LNCaP clone FGC (cell line): ENCODE measurements at regions not wholly inside any gene's neighbourhood (a gene's known extent, or its start where the extent isn't known, plus 50 kb on each side); places are given as distances from the start of the nearest gene placed in this dataset.
"Not testable (repeated sequence)": the region's sequence is repeated elsewhere in the genome, so short reads cannot be mapped to it uniquely, and the experiment has no call there.

ENCODE experiments used
- DNase-seq: peaks from one replicate; pipeline ENCODE4 v3.0.0-alpha.2; 2011; ENCODE audit warnings: low read depth
- H3K4me3 ChIP-seq: 2 replicates; pipeline ENCODE4 v1.5.1; 2011; ENCODE audit warnings: mild to moderate bottlenecking, low read depth, low read length, control low read depth
- TF ChIP-seq, protein P1 (sequence below): IDR thresholded peaks from 2 replicates; pipeline ENCODE4 v1.5.1; 2012; ENCODE audit warnings: mild to moderate bottlenecking; ENCODE audit not compliant: control insufficient read depth, insufficient read depth; ENCODE audit errors: extremely low read depth

DNA sequence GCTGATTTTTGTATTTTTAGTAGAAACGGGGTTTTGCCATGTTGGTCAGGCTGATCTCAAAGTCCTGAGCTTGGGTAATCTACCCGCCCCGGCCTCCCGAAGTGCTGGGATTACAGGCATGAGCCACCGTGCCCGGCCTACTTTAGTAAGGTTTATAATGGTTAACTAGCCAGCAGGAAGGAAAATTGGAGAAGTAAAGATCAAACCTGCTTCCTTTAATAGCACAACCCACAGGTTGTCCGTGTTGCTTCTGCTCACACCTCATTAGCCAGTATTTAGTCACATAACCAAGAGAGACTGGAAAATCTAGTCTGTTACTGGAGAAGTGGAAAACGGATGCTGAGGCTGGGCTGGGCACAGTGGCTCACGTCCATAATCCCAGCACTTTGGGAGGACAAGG lies 51.9 kb upstream of the TBL1XR1 start:
- H3K4me3 ChIP-seq, result no peak overlapping the region
- DNase-seq, result no peak
- TF ChIP-seq, protein P1, sequence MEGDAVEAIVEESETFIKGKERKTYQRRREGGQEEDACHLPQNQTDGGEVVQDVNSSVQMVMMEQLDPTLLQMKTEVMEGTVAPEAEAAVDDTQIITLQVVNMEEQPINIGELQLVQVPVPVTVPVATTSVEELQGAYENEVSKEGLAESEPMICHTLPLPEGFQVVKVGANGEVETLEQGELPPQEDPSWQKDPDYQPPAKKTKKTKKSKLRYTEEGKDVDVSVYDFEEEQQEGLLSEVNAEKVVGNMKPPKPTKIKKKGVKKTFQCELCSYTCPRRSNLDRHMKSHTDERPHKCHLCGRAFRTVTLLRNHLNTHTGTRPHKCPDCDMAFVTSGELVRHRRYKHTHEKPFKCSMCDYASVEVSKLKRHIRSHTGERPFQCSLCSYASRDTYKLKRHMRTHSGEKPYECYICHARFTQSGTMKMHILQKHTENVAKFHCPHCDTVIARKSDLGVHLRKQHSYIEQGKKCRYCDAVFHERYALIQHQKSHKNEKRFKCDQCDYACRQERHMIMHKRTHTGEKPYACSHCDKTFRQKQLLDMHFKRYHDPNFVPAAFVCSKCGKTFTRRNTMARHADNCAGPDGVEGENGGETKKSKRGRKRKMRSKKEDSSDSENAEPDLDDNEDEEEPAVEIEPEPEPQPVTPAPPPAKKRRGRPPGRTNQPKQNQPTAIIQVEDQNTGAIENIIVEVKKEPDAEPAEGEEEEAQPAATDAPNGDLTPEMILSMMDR, result no peak

DNA sequence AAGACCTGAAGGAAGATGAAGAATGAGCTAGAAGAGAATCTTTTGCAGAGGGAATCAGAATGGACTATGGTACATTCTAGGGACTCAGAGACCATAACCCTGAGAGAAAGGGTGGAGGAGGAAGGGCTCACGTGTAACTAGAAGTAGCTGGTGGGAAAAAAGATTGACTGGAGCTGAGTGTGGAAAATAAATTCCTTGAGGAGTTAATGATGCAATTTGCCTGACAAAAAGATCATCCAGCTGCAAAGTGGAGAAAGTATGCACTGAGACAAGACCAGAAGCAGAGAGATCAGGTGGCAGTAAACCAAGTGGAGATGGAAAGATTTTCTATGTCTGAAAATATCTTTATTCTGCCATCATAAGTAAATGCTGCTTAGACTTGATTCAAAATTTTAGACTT lies 52.9 kb upstream of the TBL1XR1 start:
- TF ChIP-seq, protein P1, result no peak
- H3K4me3 ChIP-seq, result no peak overlapping the region
- DNase-seq, result no peak

DNA sequence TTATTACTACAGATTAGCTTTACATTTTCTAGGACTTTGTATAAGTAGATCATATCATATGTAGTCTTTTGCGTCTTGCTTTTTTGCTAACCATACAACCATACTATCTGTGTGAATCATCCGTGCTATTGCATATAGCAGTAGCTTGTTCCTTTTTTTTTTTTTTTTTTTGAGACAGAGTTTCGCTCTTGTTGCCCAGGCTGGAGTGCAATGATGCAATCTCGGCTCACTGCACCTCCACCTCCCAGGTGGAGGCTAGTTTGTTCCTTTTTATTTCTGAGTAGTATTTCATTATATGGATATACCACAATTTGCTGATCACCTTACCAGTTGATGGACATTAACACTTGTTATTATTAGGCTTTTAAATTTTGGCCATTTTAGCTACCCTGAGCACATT lies 54.5 kb upstream of the TBL1XR1 start:
- no peak for DNase-seq
- TF ChIP-seq, protein P1, result no peak
- H3K4me3 ChIP-seq, result no peak overlapping the region

DNA sequence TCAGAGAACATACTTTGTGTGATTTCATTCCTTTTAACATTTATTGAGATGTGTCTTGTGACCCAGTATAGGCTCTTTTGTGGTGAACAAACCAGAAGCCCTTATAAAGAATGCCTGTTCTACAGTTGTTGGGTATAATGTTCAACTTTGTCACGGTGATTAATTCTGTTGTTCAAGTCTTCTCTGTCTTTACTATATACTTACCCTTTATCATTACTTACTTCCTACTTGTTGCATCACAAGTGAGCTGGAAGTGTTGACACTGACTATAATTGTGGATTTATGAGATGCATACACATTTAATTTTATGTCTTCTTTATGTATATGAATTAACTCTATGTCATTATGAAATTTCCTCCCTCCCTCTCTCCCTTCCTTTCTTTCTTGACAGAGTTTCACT lies 59.7 kb upstream of the TBL1XR1 start:
- DNase-seq, result no peak

DNA sequence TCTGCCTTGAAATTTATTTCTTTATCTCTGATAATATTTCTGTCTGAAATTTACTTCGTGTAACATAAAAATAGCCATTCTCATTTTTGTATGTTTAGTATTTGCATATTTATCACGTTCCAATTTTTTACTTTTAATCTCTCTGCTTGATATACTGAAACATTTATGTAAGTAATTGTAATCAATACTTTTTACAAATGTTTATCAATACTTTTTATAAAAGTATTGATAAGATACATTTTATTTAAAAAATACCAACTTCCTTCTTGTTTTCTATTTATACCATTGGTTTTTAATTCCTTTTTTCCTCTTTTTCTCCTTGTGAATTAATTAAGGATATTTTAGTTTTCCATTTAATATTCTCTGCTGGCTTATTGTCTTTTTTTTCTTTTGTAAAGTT lies 60.3 kb upstream of the TBL1XR1 start:
- no peak for DNase-seq
- TF ChIP-seq, protein P1, result no peak
- H3K4me3 ChIP-seq, result no peak overlapping the region

More for the DNA sequence above, 59.7 kb upstream of the TBL1XR1 start:
- H3K4me3 ChIP-seq, result no peak overlapping the region
- TF ChIP-seq, protein P1, result no peak

DNA sequence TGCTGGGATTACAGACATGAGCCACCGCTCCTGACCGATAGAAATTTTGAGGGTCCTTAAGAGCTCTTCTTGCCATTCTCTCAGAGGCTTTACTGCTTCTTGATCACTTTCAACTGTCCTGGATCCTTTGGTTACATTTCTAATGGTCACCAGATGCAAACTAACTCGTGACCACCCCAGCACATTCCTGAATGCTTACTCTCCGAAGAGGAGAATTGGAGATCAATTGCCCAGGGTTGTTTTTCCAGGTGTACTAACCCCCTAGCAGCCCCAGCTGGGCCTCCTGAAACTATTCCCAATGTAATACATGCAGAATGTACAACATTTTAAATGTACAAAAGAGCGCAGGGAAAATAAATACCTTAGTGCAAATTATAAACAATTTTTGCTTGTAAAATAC lies 65.1 kb upstream of the TBL1XR1 start:
- no peak for DNase-seq
- no peak overlapping the region for H3K4me3 ChIP-seq
- TF ChIP-seq, protein P1, result no peak

DNA sequence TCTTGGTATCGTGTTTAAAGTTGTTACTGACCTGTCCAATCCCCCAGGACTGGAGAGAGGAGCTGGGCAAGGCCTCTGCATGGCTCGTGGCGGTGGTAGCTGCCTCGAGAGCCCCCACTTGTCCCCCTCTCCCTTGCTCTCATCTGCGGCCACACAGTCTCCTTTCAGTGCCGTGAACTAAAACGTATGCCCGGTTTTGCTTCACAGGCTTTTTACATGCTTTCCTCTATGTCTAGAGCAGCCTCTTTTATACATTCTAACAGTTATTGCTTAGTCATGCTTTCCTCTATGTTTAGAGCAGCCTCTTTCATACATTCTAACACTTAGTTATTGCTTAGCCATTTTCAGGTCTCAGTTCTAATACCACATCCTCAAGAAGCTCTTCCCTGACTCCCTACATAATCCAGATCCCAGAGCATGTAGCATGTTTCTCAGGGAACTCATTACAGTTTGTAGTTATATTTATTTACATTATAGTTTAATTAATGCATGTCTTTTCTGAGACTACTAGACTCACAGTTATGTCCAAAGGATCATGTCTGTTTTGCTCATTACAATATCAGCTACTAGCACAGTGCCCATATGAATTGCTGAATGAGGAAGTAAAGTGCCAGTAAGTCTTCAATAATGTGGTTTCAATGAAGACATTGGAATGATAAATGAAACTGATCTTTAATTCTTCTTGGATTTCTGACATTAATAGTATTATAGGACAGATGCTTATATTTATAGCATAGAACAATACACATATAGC lies 66.5 kb upstream of the TBL1XR1 start:
- DNase-seq, result no peak
- H3K4me3 ChIP-seq, result no peak overlapping the region
- TF ChIP-seq, protein P1, result no peak

DNA sequence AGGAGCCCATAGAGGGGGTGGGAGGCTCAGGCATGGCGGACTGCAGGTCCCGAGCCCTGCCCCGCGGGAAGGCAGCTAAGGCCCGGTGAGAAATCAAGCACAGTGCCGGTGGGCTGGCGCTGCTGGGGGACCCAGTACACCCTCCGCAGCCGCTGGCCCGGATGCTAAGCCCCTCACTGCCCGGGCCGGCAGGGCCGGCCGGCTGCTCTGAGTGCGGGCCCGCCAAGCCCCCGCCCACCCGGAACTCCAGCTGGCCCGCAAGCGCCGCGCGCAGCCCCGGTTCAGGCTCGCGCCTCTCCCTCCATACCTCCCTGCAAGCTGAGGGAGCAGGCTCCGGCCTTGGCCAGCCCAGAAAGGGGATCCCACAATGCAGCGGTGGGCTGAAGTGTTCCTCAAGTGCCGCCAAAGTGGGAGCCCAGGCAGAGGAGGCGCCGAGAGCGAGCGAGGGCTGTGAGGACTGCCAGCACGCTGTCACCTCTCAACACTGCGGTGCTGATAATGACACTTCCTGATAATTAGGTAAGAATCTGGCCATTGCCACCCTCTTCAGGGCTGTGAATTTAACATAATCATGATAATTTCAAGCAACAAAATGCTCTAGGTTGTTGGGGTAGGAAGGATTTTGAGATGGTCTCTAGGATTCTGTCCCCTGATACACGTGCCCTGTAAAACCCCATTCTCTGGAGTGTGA lies 74.7 kb upstream of the TBL1XR1 start:
- DNase-seq, H3K4me3 ChIP-seq: not testable (repeated sequence)
